Ishikawa (cell line): ENCODE measurements at regions not wholly inside any gene's neighbourhood (a gene's known extent, or its start where the extent isn't known, plus 50 kb on each side); places are given as distances from the start of the nearest gene placed in this dataset.

Experiments
- CREB1 ChIP-seq: IDR thresholded peaks from 2 replicates; pipeline ENCODE4 v1.6.1; 2012; ENCODE audit warnings: low read depth
- EGR1 ChIP-seq: IDR thresholded peaks from 2 replicates; pipeline ENCODE4 v1.6.1; 2012
- EP300 ChIP-seq: IDR thresholded peaks from 2 replicates; pipeline ENCODE4 v1.6.1; 2012; ENCODE audit warnings: borderline replicate concordance
- MAX ChIP-seq: IDR thresholded peaks from 2 replicates; pipeline ENCODE4 v1.6.1; 2012
- REST ChIP-seq: IDR thresholded peaks from 2 replicates; pipeline ENCODE4 v1.6.1; 2012; ENCODE audit warnings: low read depth, mild to moderate bottlenecking
- TCF12 ChIP-seq: IDR thresholded peaks from 2 replicates; pipeline ENCODE4 v1.6.1; 2012; ENCODE audit warnings: low read depth
- YY1 ChIP-seq: IDR thresholded peaks from 2 replicates; pipeline ENCODE4 v1.6.1; 2012; ENCODE audit warnings: low read depth
- ZBTB7A ChIP-seq: IDR thresholded peaks from 2 replicates; pipeline ENCODE4 v1.6.1; 2012; ENCODE audit warnings: low read depth

GRCh38 chr3:171949554-171949953 lies 89.8 kb upstream of the FNDC3B start:
- TF ChIP-seq ZBTB7A (no peak), REST (no peak), YY1 (no peak), EGR1 (no peak), CREB1 (no peak), TCF12 (no peak), MAX (no peak), EP300 (no peak)
